Fibroblast of villous mesenchyme (primary cell): ENCODE measurements at regions not wholly inside any gene's neighbourhood (a gene's known extent, or its start where the extent isn't known, plus 50 kb on each side); places are given as distances from the start of the nearest gene placed in this dataset.

Experiments used
- DNase-seq: peaks from one replicate; pipeline ENCODE4 v3.0.0-alpha.2; 2010; ENCODE audit warnings: low read depth
- H3K4me3 ChIP-seq: 2 replicates; pipeline ENCODE4 v1.5.1; 2011; ENCODE audit warnings: low read depth, mild to moderate bottlenecking, low read length
- CTCF ChIP-seq: IDR thresholded peaks from 2 replicates; pipeline ENCODE4 v1.5.1; 2012; ENCODE audit warnings: low read depth, mild to moderate bottlenecking, low read length; ENCODE audit not compliant: insufficient read depth

GRCh38 chr4:144819591-144819990 is 173.6 kb downstream of the HHIP start:
- no peak for TF ChIP-seq CTCF
- peak; percentile 4 for DNase-seq
- H3K4me3 ChIP-seq: no peak overlapping the region

- H3K4me3 ChIP-seq: no peak overlapping the region
- no peak for TF ChIP-seq CTCF
- peak; percentile 25 for DNase-seq
Observed at GRCh38 chr4:144820011-144820727, 174.2 kb downstream of the HHIP start.

GRCh38 chr4:144820728-144821085 is 174.8 kb downstream of the HHIP start:
- H3K4me3 ChIP-seq: no peak overlapping the region
- peak; percentile 73 for DNase-seq
- no peak for TF ChIP-seq CTCF

GRCh38 chr4:144831971-144832370 is 186.0 kb downstream of the HHIP start:
- no peak for TF ChIP-seq CTCF
- no peak for DNase-seq
- no peak overlapping the region for H3K4me3 ChIP-seq

- no peak for DNase-seq
- TF ChIP-seq CTCF: no peak
- H3K4me3 ChIP-seq: no peak overlapping the region
Observed at GRCh38 chr4:144845411-144845810, 199.5 kb downstream of the HHIP start.

GRCh38 chr4:144851948-144852347 is 206.0 kb downstream of the HHIP start:
- TF ChIP-seq CTCF: no peak
- DNase-seq: no peak
- no peak overlapping the region for H3K4me3 ChIP-seq

GRCh38 chr4:144861471-144861870 is 215.5 kb downstream of the HHIP start:
- no peak for TF ChIP-seq CTCF
- no peak for DNase-seq
- no peak overlapping the region for H3K4me3 ChIP-seq
